Dedifferentiated amniotic fluid mesenchymal stem cell (primary cell): ENCODE measurements at regions not wholly inside any gene's neighbourhood (a gene's known extent, or its start where the extent isn't known, plus 50 kb on each side); places are given as distances from the start of the nearest gene placed in this dataset.
A peak's percentile ranks its signal among the peaks of the same experiment; 100 is the strongest.
"Not testable (repeated sequence)": the region's sequence is repeated elsewhere in the genome, so short reads cannot be mapped to it uniquely, and the experiment has no call there.

Experiments
- DNase-seq: peaks from one replicate; pipeline ENCODE4 v3.0.0-alpha.2; 2016; ENCODE audit errors: extremely low spot score

DNA sequence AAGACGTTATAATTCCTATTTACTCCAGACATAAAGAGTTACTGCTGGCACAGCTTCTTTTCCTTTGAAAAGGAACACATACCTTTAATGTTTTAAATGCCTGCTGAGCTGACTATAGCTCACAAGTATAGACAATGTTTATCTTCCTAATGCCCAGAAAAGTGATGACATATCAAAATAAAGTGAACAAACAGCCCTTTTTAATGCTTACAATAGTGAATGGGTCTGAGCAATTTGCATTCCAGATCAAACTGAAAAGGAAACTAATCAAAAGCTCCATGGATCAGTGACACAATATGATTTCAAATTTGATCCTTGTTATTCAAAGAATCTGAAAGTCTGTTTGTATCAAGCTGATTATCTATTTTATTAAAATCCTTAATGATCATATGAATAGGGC, 233.6 kb upstream of the SEMA3E start:
- DNase-seq: no peak

DNA sequence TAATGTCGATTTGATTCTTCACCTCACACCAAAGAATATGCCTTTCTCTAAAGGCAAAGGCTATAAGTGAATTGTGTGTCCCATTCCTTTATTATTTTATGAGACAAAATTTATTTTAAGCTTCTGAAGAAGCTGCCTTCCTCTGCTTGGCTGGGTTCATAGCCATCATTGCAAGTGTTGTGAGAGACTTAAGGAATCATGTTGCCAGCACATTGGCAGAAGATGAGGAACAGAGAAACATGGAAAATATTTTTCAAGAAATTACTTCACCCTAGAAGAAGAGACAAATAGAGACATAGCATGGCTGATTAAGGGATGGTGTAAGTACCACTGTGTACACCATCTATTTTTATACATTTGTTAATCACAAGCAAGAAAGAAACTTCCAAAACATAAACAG, 230.1 kb upstream of the SEMA3E start:
- no peak for DNase-seq

DNA sequence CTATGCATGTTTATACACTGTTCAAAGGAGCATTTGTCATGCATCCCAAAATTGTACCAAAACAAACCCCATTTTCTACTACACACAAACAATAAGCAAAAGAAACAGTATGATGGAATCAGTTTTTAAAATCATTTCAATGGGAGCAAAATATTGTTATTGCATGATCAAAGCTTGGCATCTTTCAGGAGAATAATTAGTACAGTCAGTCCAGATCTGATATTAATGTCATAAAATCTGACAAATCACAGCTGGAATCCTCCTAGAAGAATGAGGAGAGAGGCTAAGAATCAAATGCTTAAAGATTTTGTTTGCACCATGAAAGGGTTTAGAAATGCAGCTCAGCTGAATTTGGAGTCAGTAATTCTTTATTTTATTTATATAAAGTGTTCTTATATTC, 229.7 kb upstream of the SEMA3E start:
- DNase-seq: no peak

DNA sequence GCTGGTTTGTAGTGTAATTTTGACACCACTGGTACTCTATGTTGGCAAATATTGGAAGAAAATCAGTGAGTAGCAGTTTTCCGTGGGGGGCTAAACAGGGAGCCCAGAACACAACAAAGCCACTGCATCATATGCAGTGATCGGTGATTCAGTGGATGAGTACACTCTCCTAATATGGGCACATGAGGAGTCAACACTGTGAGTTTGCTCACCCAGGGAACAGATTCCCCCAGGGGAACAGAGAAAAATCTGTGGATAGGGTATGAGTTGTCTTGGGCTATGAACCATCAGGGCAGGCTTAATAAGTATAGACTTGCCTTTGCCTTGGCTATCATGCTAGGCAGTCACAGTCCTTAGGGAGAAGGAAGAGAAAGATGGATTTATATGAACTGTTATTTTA, 227.7 kb upstream of the SEMA3E start:
- DNase-seq: no peak

DNA sequence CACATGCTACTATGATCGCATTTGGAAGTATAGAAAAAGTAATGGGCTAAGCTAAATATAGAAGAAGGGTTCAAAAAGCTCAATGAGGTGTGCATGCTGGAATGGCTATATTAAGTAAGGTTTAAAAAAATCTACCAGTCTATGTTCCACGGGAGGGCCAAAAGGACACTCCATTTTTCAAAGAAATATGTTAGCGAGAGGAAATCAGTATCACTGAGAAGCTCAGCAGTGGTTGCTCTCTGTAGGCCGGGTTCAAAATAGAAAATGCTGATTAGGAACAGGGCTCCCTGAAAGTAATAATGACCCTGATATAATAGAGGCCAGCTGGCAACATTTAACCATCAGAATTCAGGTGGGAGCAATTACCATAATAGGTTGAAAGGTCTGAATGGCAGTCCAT, 224.5 kb upstream of the SEMA3E start:
- DNase-seq: no peak

DNA sequence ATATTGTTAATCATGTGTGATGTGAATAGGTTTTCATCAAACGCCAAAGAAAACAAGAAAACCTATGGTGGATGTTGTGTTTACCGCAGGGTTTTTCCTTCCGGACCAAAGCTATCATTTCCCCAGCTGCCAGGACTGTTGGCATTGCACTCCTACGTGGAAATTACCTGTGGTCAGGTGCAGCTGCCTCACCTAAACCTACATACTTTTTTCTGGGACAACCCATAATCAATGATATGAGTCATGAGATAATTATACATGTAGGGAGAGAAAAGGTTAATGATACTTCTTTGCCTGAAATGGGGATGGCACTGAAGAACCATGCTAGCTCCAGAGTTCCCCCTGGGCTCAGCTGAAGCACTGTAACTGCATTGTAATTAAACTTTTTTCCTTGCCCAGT, 223.6 kb upstream of the SEMA3E start:
- DNase-seq: no peak

DNA sequence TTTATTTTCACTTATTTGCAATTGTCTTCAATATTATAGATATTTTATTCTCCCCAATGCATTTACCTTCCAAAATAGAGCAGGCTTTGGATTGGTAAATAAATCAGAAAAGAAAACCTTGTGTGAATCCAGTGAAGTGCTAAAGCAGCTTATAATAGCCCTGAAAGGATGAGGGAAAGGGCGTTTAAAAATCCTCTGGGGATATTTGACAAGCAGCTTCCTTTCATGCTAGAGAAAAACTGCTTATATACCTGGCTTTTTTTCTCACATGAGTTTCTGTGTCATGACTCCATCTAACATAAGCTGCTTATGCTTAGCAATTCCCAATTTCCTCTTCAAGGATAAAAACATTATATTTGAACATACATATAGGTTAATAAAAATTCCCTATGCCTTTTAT, 221.6 kb upstream of the SEMA3E start:
- no peak for DNase-seq

DNA sequence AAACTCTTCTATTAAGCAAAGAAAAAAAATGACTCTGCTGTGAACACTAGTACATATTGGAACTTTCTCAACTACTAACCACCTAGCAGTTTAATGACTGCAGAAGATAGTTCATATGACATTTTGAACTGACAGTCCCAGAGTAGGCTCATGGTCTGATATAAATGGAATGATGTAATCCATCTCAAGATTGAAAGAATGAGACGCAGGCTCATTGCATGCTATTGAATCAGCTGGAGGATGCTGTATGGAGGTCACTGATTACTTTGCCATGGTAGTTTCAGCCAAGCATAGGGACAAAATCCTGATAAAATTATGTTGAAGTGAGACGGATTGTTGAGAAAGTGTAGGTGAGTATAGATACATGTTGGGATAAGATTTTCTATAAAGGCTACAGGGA, 217.6 kb upstream of the SEMA3E start:
- DNase-seq: no peak

DNA sequence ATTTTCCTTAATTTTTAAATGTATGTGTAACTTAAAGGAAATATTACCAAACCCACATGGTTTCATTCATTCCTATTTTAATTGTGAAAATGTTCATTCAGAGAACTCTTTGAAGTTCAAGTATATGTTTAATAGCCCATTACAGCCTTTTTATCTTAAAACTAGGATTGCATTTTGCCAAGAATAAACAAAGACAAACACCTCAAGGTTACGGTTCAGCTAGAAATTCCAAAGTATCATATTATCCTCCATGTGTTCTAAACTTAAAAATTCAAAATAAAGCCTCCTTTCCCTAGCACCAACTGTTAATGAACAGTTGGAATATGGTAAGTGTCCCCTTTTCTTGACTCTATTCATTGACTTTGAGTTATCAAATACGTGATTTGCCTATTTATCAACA, 215.6 kb upstream of the SEMA3E start:
- no peak for DNase-seq

DNA sequence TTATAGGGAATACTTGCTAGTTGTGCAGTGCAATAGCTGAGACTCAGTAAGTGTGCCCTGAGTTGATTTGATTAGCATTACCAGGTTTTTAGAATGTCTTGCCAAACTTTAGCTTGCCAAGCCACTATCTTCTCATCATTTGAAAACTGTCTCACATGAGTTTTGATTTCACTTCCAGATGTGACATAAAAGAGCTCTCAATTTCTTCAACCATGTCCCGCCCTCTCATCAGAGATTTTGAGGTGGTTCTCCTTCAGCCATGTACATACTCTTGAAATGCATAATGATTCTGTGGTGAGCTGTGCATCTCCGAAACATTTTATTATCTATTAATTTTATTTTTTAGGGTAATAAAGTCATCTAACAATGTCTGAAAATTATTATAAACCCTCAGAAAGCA, 215.0 kb upstream of the SEMA3E start:
- no peak for DNase-seq

DNA sequence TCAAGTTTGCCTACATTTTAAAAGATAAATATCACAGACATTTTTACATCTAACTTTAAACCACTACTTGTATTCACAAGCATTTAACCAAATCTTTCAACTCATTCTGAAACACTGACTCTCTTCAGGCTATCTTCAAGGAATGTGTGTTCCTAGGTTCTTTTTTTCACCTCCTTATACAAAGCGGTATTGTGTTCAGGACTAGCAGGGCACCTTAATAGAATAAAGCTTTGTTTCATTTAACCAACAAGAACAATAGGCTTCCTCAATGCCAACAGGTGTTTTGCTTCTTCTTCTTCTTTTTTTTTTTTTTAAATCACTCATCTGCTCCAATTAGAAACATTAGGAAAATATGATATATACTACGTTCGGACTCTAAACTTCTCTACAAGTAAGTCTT, 212.9 kb upstream of the SEMA3E start:
- no peak for DNase-seq

DNA sequence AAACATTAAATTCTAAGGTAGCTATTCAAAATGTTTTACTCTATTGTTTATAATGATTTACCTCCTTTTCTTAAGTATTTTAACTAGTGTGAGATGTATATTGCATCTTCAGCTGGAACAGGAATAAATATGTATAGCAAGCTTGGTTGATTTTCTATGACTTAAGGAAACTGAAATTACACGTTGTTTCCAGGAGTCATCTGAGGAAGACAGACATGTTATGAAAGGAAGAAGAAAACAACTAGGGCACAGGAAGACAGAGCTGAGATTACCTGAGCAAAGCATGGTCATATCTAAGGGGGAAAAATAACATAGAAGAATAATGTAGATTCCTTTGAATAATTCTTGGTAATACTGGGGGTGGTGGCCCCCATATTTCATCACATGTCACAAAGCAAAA, 210.9 kb upstream of the SEMA3E start:
- no peak for DNase-seq

DNA sequence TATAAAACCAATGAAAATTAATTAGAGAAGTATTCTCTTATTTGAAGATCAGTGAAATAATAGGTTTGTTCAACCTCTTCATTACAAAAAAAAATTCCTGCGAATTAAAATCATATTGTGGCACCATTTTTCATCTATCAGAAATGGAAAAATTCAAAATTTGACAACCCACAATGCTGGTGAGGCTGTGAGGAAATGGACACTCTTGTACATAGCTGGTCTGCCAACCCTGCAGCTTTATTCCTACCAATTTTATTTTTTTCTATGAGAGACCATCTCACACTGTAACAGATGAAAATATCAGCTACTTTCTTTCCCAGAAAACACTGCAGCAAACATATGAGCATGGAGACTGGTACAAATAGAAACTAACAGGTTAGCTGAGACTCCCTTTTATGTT, 208.8 kb upstream of the SEMA3E start:
- DNase-seq: no peak

DNA sequence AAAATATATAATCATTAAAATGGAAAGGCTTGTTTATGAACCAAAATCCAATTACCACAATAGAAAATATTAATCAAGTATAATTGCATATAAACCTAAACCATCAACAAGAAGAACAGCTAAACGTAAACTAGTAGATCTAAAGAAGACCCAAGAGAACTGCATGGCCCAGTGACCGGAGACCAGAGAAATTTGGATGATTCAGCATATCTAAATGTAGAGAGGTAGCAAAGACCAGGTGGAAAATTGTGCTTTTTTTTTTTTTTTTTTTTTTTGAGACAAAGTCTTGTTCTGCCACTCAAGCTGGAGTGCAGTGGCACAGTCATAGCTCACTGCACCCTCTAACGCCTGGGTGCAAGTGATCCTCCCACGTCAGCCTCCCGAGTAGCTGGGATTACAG, 207.2 kb upstream of the SEMA3E start:
- DNase-seq: no peak

DNA sequence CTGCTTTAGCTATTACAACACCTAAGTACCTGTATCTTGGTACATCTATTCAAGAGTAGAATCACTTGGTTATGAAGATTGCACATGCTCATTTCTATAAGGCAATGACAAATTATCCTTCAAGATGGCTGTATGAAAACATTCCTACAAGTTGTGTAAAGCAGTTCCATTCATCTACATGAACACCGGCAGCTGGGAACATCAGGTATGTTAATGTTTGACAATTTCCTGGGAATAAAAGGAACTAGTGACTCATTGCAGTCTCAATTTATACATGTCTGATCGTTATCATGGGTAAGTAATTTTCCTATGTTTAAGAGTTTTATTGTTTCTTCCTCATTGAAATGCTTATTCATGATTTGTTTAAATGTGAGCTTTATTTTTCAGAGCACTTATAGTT, 203.2 kb upstream of the SEMA3E start:
- DNase-seq: no peak

DNA sequence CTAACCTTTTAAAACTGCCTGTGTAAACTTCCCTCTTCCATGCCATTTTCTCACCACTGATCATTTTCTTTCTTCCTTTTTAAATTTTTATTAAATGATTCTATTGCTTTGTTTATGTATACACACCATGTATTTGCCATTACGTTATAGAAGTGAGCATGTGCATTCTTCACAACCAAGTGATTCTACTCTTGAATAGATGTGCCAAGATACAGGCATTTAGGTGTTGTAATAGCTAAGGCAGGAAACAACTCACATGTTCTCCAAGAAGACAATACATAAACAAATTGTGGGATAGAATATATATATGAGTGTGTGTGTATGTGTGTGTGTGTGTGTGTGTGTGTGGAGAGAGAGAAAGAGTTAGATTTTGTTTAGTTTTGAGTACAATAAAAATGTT, 202.6 kb upstream of the SEMA3E start:
- no peak for DNase-seq

DNA sequence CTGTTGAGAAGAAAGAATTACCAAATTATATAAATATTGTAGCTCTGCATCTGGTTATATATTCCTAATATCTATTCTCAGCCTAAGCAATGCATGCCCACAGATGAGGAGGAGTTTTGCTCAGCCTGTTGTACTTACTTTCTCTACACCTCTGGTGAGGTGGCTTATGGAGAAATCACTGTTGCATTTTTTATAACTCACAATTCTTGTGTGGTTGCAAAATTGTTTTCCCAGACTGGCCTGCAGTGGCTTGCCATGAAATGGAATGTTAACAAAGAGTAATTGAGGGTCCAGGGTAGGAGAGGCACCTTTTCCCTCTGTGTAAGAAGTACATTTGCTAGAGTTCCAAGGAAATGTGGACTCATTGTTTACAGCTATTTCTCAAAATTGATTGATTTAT, 202.0 kb upstream of the SEMA3E start:
- DNase-seq: no peak

DNA sequence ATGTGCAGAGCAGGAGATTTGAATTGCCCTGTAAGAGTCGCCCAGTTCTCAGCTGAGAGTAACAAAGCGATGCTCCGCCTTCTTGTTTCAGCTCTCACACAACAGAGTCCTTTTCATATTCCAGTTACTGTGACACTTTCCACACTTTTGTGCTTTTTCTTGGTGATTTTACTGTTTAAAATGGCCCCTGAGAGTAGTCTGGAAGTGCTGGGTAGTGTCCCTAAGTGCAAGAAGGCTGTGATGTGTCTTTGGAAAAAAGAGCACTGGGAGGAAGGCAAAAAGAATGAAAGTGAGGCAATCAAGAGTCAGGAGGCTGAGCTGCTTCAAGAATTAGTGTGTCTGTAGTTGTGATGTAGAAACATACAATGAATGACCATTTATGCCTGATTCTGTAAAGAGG, 201.2 kb upstream of the SEMA3E start:
- no peak for DNase-seq

DNA sequence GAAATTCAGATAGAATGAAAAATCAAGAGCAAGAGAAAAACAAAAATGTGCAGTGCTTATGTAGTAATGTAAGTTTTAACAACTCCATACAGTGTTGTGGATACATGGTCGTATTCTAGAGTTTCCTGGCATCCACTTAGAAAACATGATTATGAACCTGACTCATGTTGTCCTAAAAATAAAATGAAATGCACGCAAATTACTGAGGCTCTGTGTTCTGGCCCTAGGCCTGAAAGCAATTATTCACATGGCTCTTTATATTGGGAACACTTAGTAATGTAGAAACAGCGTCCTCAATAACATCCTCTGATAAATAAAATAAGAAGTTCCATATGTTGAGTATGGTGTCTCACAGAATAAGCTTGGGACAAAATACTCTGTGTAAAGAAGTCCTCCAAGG, 200.2 kb upstream of the SEMA3E start:
- DNase-seq: peak; percentile 80

DNA sequence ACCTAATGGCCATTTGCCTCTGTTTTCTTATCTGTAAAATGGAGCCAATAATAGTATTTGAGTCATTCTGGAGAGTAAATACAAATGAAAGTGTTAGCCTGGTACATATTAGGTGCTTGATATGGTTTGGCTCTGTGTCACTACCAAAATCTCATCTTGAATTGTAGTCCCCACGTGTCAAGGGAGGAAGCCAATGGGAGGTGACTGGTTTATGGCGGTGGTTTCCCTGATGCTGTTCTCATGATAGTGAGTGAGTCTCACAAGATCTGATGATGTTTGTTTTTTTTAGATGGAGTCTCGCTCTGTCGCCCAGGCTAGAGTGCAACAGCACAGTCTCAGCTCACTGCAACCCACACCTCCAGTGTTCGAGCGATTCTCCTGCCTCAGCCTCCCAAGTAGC, 194.0 kb upstream of the SEMA3E start:
- DNase-seq: no peak

DNA sequence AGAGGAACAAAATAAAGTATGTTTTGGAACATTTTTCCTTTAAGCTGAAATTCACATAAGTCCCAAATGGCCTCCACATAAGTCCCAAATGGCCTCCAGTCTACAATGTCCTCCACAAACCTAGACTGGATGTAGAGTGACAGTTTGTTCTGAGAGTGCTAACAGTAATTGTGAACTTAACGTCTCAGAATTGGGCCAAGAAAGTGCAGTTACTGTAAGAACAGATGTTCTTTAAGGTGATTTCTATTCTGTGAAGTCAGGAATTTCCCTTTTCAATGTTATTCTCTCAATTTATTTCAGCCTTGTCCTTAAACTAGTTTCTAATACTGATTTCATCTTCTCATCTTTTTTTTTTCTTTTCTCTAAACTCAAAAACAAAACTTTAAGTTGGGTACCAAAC, 188.7 kb upstream of the SEMA3E start:
- no peak for DNase-seq

DNA sequence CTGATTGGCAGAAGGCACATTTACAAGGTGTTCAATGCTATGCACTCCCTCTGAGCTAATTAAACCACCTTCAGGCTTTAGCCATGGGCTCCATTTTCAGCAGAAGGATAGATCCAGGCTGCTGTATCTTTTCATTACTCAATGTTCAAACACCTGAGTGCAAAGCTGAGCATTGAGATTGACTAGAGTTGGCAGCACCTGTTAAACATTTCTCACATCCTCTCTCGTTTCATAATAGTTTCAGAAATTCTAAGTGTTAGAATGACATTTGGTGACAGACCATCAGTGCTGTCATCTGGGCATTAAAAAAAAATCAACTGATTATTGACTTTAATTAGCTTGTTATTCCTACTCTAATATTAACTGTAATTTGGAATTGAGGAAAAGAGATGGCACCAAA, 187.1 kb upstream of the SEMA3E start:
- no peak for DNase-seq

DNA sequence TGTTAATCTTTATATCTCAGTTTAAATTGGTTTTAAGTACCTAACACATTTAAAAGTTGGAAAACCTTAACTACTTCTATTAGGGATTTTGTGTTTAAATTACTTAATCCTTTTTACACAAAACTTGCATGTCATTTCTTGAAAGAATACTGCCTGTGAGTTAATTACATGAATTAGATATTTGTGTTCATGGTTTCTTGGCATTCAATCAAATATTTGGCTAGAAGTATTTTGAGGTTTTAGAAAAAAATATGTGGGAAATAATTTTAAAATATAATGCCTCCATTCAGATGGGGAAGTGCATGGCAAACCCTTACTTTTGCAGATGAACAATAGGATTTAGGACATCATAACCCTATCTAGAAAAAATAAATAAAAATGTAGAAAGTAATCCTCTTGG, 186.5 kb upstream of the SEMA3E start:
- DNase-seq: no peak

DNA sequence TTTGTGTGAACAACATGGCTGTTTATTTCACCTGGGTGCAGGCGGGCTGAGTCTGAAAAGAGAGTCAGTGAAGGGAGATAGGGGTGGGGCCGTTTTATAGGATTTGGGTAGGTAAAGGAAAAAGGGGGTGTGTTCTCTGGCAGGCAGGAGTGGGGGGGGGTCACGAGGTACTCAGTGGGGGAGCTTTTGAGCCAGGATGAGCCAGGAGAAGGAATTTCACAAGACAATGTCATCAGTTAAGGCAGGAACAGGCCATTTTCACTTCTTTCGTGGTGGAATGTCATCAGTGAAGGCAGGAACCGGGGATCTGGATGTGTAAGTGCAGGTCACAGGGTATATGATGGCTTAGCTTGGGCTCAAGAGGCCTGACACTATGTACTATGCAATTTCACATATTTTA, 184.8 kb upstream of the SEMA3E start:
- not testable (repeated sequence) for DNase-seq

DNA sequence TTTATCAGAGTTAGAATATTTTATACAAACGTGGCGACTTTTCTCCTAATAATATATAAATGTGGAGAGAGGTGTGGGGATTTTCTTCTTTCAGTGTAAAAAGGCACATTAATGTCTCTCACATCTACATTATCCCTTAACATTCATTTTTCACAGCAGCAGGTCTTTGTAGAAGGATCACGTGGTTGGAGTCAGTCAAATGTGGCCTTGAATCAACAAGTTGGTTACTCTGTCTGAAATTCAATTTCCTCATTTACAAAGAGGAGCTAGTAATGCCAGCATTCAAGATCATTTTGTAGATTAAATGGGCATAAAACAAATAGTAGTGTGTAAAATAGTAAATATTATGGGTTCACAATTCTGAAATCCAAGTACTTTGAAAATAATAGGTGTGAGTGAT, 183.1 kb upstream of the SEMA3E start:
- DNase-seq: no peak
